ENCODE measurements at regions not wholly inside any gene's neighbourhood (a gene's known extent, or its start where the extent isn't known, plus 50 kb on each side); places are given as distances from the start of the nearest gene placed in this dataset.
"Not testable (repeated sequence)": the region's sequence is repeated elsewhere in the genome, so short reads cannot be mapped to it uniquely, and the experiment has no call there.

DNA sequence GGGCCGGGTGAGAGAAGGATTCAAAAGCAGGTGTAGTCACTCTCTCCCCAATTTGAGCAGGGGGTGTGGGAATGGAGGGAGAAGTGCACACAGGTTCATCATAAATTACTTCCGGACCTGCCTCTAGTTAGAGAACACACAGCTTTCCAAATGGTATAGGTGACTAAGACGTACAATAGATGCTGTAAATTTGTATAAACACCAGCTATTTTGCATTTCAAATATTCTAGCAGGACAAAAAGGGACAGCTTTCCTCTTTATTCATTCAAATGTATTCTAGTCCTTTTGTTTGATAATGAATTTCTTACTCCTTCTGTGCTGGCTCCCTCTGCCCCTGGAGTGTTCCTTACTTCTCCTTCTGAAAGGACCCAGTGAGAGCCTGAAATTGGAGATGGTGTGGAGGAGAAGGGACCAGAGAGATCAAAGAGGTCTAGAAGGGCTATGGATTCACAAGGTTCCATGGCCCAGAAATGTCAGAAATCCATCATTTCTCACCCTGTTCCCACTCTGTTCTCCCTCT lies 53.2 kb upstream of the SH3BP4 start:
- Mint-ChIP-seq H3K9me3 (ENCODE audit: low read depth) (no peaks in the 10 kb centered on the region), H3K4me1 (no peaks in the 10 kb centered on the region), H3K27me3 (no peaks in the 10 kb centered on the region), H3K4me3 (no peak overlapping the region), H3K27ac (no peak overlapping the region), H3K36me3 (ENCODE audit: low read depth) (no peaks in the 10 kb centered on the region)
- CTCF ChIA-PET, result no interaction called here
- ATAC-seq (no peak), DNase-seq (no peak)
- POLR2A ChIA-PET, result no interaction called here
- intact Hi-C loops (cut with DNase I, micrococcal nuclease), result no loop called here

GRCh38 chr2:234888442-234888841 lies 63.4 kb upstream of the SH3BP4 start:
- H3K36me3 Mint-ChIP-seq (ENCODE audit: low read depth); H3K27ac Mint-ChIP-seq; H3K9me3 Mint-ChIP-seq (ENCODE audit: low read depth); ATAC-seq; H3K4me3 Mint-ChIP-seq; DNase-seq; CTCF ChIA-PET; intact Hi-C loops (cut with DNase I, micrococcal nuclease); POLR2A ChIA-PET; H3K4me1 Mint-ChIP-seq: not testable (repeated sequence)
- H3K27me3 Mint-ChIP-seq, result peaks cover 11% of the 10 kb centered on the region

- Mint-ChIP-seq H3K9me3 (ENCODE audit: low read depth) (no peaks in the 10 kb centered on the region), H3K27ac (no peak overlapping the region), H3K27me3 (peaks cover 11% of the 10 kb centered on the region), H3K4me1 (no peaks in the 10 kb centered on the region), H3K4me3 (no peak overlapping the region), H3K36me3 (ENCODE audit: low read depth) (no peaks in the 10 kb centered on the region)
- POLR2A ChIA-PET, result no interaction called here
- ATAC-seq (no peak), DNase-seq (no peak)
- intact Hi-C loops (cut with DNase I, micrococcal nuclease), result no loop called here
- CTCF ChIA-PET, result no interaction called here
Measured at GRCh38 chr2:234887195-234887594, 64.6 kb upstream of the SH3BP4 start.

DNA sequence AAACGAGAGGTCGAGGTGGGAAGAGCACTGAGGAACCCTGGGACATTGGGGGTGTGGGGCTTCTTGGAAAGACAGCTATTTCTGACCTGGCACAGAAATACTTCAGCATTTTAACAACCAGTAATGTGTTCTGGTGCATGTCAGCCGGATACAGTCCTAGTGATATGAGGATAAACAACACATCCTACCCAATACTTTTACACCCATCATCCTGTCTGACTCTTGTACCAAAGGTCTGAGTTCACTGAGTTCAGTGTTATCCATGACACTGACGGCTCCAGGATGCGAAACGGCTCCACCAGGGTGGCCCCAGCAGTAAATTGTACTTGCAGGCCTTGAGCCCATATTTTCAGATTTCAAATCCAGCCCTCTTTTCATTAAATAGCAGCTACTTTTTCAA lies 65.9 kb upstream of the SH3BP4 start:
- Mint-ChIP-seq H3K4me3 (no peak overlapping the region), H3K27me3 (peaks cover 11% of the 10 kb centered on the region), H3K9me3 (ENCODE audit: low read depth) (no peaks in the 10 kb centered on the region), H3K36me3 (ENCODE audit: low read depth) (no peaks in the 10 kb centered on the region), H3K27ac (no peak overlapping the region), H3K4me1 (peaks cover 2% of the 10 kb centered on the region)
- ChIA-PET CTCF (no interaction called here), POLR2A (interaction anchor here (0.6 kb wide), 1 partner anchor 380 kb away, joined by 3 read pairs; no protein-coding TSS in a partner anchor)
- no peak for DNase-seq
- no peak for ATAC-seq
- intact Hi-C loops (cut with DNase I, micrococcal nuclease), result no loop called here

- ChIA-PET CTCF (no interaction called here), POLR2A (no interaction called here)
- Mint-ChIP-seq H3K27me3 (peaks cover 11% of the 10 kb centered on the region), H3K27ac (no peak overlapping the region), H3K36me3 (ENCODE audit: low read depth) (no peaks in the 10 kb centered on the region), H3K4me3 (no peak overlapping the region), H3K9me3 (ENCODE audit: low read depth) (no peaks in the 10 kb centered on the region), H3K4me1 (peaks cover 7% of the 10 kb centered on the region)
- DNase-seq, result no peak
- intact Hi-C loops (cut with DNase I, micrococcal nuclease), result no loop called here
- no peak for ATAC-seq
Measured at GRCh38 chr2:234885118-234885517, 66.7 kb upstream of the SH3BP4 start.

GRCh38 chr2:234884591-234884990 lies 67.2 kb upstream of the SH3BP4 start:
- no peaks in the 10 kb centered on the region for H3K9me3 Mint-ChIP-seq (ENCODE audit: low read depth)
- POLR2A ChIA-PET, result no interaction called here
- peaks cover 11% of the 10 kb centered on the region for H3K27me3 Mint-ChIP-seq
- H3K36me3 Mint-ChIP-seq (ENCODE audit: low read depth), result no peaks in the 10 kb centered on the region
- ATAC-seq (no peak), DNase-seq (no peak)
- intact Hi-C loops (cut with DNase I, micrococcal nuclease), result no loop called here
- CTCF ChIA-PET, result no interaction called here
- H3K4me3 Mint-ChIP-seq, result no peak overlapping the region
- no peak overlapping the region for H3K27ac Mint-ChIP-seq
- H3K4me1 Mint-ChIP-seq, result peaks cover 7% of the 10 kb centered on the region

DNA sequence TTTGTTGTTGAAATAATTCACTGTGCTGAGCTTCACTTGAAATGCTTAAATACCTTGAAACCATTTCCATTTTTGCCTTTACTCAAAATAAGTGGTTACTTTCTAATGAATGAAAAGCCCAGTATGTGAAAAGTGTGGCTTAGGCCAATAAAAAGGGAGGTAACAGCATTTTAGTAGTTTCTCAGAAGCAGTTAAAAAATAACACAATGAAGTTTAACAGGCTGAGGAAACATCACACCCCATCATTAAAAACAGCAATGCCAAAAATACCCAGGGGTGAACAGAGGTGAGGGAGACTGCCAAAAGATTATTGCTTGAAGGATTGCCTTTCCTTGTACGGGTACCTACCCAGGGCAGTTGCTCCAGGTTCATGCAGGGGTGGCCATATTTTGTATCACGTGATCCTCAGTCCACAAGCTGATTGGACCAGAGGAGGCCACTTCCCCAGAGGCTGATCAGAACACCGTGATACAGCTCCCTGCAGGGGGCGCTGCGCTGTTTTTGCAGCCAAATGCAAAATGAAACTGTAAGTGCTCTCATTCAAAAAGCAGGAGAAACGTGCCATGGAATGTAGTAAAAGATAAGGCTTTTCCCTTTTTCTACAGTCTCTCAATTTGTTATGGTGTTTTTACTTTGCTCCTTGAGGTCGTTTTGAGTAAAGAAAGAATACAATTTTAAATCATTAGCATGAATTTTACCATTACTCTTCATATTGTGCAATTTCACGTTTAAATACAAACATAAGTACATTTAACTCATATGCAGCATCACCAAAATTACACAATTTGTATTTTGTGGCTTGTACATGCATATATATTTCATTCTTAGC lies 70.2 kb upstream of the SH3BP4 start:
- Mint-ChIP-seq H3K36me3 (ENCODE audit: low read depth) (no peaks in the 10 kb centered on the region), H3K27ac (no peak overlapping the region), H3K4me1 (peaks cover 7% of the 10 kb centered on the region), H3K9me3 (ENCODE audit: low read depth) (no peaks in the 10 kb centered on the region), H3K4me3 (no peak overlapping the region), H3K27me3 (peaks cover 11% of the 10 kb centered on the region)
- ChIA-PET CTCF (interaction anchor here (0.6 to 2.3 kb wide), 6 partner anchors 10 to 687 kb away, joined by 3 to 6 read pairs (median 4); no protein-coding TSS in a partner anchor), POLR2A (interaction anchor here (0.7 kb wide), 1 partner anchor 66 kb away, joined by 3 read pairs; no protein-coding TSS in a partner anchor)
- intact Hi-C loops (cut with DNase I, micrococcal nuclease), result no loop called here
- ATAC-seq, result peak; percentile 90
- peak; percentile 84 for DNase-seq

DNA sequence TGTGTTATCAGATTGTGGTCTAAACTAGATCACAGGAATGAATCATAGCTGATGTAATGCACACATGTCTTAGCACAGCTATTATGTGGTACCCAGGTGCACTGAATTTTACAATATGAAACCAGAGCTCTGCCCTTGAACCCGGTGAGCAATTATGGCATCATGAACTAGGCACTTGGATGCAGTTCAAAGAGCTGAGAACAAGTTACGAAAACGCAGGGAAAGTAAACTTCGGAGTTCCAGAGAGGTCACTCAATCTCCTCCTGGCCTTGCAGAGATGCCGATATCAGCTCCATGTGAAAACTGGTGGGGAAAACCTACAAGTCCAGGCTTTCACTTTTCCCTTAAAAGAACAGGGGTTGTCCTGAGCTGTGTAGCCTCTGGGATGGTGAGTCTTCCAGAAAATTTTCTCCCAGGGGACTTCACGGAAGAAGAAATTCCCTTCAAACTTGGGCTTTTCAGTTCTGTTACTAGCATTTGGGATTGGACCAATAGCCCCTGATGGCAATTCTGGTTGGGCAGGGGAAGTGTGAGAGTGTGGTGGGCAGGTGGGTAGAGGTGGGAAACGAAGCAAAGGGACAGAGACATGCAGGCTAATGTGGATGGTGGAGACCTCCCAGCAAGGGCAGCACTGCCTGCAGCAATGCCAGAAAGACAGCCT lies 71.1 kb upstream of the SH3BP4 start:
- no peaks in the 10 kb centered on the region for H3K9me3 Mint-ChIP-seq (ENCODE audit: low read depth)
- peak; percentile 36 for DNase-seq
- peaks cover 12% of the 10 kb centered on the region for H3K27me3 Mint-ChIP-seq
- peak; percentile 85 for ATAC-seq
- no peak overlapping the region for H3K4me3 Mint-ChIP-seq
- ChIA-PET POLR2A (no interaction called here), CTCF (interaction anchor here (0.7 to 2.3 kb wide), 5 partner anchors 9 to 227 kb away, joined by 3 to 6 read pairs (median 3); no protein-coding TSS in a partner anchor)
- intact Hi-C loops (cut with DNase I, micrococcal nuclease), result no loop called here
- no peak overlapping the region for H3K27ac Mint-ChIP-seq
- H3K4me1 Mint-ChIP-seq, result peaks cover 7% of the 10 kb centered on the region
- no peaks in the 10 kb centered on the region for H3K36me3 Mint-ChIP-seq (ENCODE audit: low read depth)

DNA sequence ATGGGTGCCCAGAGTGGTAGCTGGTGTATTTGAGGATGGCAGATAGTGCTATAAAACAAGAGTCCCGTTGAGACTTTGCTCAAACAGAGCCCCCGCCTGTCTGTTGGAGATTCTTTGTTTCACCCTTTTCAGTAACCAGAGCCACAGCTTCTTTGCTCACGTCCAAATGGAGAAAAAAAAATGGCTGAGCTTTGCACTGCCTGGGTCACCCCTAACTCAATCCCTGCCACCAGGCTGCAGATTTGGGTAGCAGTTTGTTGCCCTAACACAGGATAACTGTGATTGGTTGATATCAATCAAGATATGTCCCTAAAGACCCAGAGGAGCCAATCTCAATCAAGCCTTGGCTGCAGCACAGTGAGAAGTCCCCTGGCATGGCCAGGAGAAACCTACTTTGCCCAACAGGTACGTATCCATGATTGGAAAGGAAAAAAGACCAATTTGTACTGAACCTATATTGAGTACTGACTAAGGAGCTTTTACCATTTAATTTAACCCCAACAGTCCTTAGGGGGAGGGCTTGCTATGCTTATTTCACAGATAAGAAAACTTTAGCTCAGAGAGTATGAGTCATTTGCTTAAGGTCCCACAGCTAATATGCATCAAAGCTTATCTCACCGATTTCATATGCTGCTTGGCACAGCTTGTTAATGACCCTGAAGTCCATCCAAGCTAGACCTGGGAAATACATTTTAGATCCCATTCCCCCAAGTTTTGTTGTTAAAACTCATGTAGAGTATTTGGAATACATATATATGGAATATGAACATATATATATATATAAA lies 72.0 kb upstream of the SH3BP4 start:
- H3K27me3 Mint-ChIP-seq, result peaks cover 7% of the 10 kb centered on the region
- DNase-seq (no peak), ATAC-seq (peak; percentile 17)
- no peaks in the 10 kb centered on the region for H3K36me3 Mint-ChIP-seq (ENCODE audit: low read depth)
- H3K9me3 Mint-ChIP-seq (ENCODE audit: low read depth), result no peaks in the 10 kb centered on the region
- intact Hi-C loops (cut with DNase I, micrococcal nuclease), result no loop called here
- H3K27ac Mint-ChIP-seq, result no peak overlapping the region
- ChIA-PET CTCF (interaction anchor here (0.7 to 1.0 kb wide), 4 partner anchors 13 to 227 kb away, joined by 3 read pairs; no protein-coding TSS in a partner anchor), POLR2A (no interaction called here)
- H3K4me1 Mint-ChIP-seq, result peaks cover 7% of the 10 kb centered on the region
- H3K4me3 Mint-ChIP-seq, result no peak overlapping the region

- H3K27ac Mint-ChIP-seq; H3K9me3 Mint-ChIP-seq (ENCODE audit: low read depth); intact Hi-C loops (cut with DNase I, micrococcal nuclease); H3K4me1 Mint-ChIP-seq; H3K27me3 Mint-ChIP-seq; DNase-seq; H3K4me3 Mint-ChIP-seq; ATAC-seq; H3K36me3 Mint-ChIP-seq (ENCODE audit: low read depth); CTCF ChIA-PET; POLR2A ChIA-PET: not testable (repeated sequence)
Measured at GRCh38 chr2:234876621-234877020, 75.2 kb upstream of the SH3BP4 start.

- POLR2A ChIA-PET, result no interaction called here
- intact Hi-C loops (cut with DNase I, micrococcal nuclease), result no loop called here
- Mint-ChIP-seq H3K27me3 (peaks cover 11% of the 10 kb centered on the region), H3K4me3 (no peak overlapping the region), H3K36me3 (ENCODE audit: low read depth) (no peaks in the 10 kb centered on the region), H3K9me3 (ENCODE audit: low read depth) (no peaks in the 10 kb centered on the region), H3K27ac (no peak overlapping the region), H3K4me1 (no peaks in the 10 kb centered on the region)
- CTCF ChIA-PET, result interaction anchor here (0.6 kb wide), 1 partner anchor 173 kb away, joined by 6 read pairs; no protein-coding TSS in a partner anchor
- DNase-seq, result no peak
- no peak for ATAC-seq
Measured at GRCh38 chr2:234874347-234875046, 77.3 kb upstream of the SH3BP4 start.
